ENCODE measurements at regions not wholly inside any gene's neighbourhood (a gene's known extent, or its start where the extent isn't known, plus 50 kb on each side); places are given as distances from the start of the nearest gene placed in this dataset.

- DNase-seq (ENCODE audit: low read depth) = no peak
- TF ChIP-seq, protein P1, sequence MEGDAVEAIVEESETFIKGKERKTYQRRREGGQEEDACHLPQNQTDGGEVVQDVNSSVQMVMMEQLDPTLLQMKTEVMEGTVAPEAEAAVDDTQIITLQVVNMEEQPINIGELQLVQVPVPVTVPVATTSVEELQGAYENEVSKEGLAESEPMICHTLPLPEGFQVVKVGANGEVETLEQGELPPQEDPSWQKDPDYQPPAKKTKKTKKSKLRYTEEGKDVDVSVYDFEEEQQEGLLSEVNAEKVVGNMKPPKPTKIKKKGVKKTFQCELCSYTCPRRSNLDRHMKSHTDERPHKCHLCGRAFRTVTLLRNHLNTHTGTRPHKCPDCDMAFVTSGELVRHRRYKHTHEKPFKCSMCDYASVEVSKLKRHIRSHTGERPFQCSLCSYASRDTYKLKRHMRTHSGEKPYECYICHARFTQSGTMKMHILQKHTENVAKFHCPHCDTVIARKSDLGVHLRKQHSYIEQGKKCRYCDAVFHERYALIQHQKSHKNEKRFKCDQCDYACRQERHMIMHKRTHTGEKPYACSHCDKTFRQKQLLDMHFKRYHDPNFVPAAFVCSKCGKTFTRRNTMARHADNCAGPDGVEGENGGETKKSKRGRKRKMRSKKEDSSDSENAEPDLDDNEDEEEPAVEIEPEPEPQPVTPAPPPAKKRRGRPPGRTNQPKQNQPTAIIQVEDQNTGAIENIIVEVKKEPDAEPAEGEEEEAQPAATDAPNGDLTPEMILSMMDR (IDR thresholded peaks at IDR 0.05; ENCODE audit: insufficient read depth, low read depth, low read length) = no peak
- no peak overlapping the region for H3K4me3 ChIP-seq (ENCODE audit: low read depth, low read length)
These were observed 111.1 kb upstream of the DST start for GRCh38 chr6:56753811-56754210.

DNA sequence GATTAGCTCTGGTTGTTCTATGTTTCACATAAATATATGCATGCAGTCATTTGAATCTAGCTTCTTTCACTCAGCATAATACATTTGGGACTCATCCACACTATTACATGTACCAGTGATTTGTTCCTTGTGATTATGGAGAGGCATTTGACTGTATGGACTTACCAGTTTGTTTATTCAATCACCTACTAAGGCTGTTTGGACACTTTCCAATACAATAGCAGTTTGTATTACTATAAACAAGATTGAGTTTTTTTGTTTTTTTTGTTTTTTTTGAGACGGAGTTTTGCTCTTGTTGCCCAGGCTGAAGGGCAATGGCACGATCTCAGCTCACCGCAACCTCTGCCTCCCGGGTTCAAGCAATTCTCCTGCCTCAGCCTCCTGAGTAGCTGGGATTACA lies 109.8 kb upstream of the DST start:
- TF ChIP-seq, protein P1 (IDR thresholded peaks at IDR 0.05; ENCODE audit: insufficient read depth, low read depth, low read length) = no peak
- no peak for DNase-seq (ENCODE audit: low read depth)
- no peak overlapping the region for H3K4me3 ChIP-seq (ENCODE audit: low read depth, low read length)

DNA sequence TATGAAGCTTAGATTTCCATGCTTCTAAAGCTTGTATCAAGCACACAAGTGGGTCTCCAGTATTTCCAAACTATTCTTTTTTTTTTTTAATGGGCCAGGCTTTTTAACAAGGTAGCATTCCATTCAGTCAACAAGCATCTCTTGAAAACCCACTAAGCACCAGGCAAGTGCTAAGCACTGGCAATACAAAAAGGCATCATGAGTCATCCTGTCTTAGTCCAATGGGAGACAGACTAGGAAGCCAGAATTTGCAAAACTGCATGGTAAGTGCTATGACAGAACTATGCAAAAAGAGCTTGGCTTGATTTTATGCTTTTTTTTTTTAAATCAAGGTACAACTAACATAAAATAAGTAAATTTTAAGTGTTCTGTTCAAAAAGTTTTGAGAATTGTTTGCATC lies 109.3 kb upstream of the DST start:
- no peak for DNase-seq (ENCODE audit: low read depth)

GRCh38 chr6:56751604-56752003 lies 108.9 kb upstream of the DST start:
- no peak overlapping the region for H3K4me3 ChIP-seq (ENCODE audit: low read depth, low read length)
- no peak for DNase-seq (ENCODE audit: low read depth)
- TF ChIP-seq, protein P1 (IDR thresholded peaks at IDR 0.05; ENCODE audit: insufficient read depth, low read depth, low read length) = no peak

More for the DNA sequence above, 109.3 kb upstream of the DST start:
- TF ChIP-seq, protein P1 (IDR thresholded peaks at IDR 0.05; ENCODE audit: insufficient read depth, low read depth, low read length) = no peak
- no peak overlapping the region for H3K4me3 ChIP-seq (ENCODE audit: low read depth, low read length)

DNA sequence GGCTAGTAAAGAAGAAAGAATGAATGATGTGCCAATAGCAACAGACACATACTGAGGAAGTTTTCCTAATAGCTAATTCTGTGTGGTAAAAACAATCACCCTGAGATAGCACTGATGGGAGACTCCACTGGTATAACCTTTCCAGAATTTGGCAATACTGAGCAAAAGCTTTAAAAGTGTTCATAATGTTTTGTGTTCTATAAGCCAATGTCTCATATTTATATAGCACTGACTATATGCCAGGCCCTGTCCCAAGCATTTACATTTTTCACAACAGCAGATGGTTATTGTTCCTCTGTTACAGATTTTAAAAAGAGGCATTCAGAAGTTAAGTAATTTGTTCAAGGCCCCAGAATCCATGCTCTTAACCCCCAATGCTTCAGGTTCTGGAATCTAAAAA lies 108.0 kb upstream of the DST start:
- TF ChIP-seq, protein P1 (IDR thresholded peaks at IDR 0.05; ENCODE audit: insufficient read depth, low read depth, low read length) = no peak
- no peak for DNase-seq (ENCODE audit: low read depth)
- no peak overlapping the region for H3K4me3 ChIP-seq (ENCODE audit: low read depth, low read length)

- H3K4me3 ChIP-seq (ENCODE audit: low read depth, low read length) = no peak overlapping the region
- DNase-seq (ENCODE audit: low read depth) = no peak
- TF ChIP-seq, protein P1 (IDR thresholded peaks at IDR 0.05; ENCODE audit: insufficient read depth, low read depth, low read length) = no peak
These were observed 107.0 kb upstream of the DST start for GRCh38 chr6:56749632-56750151.
